NCI-H2227 treated with DMSO at 0.1 percent for 48 hours (cell line): ENCODE measurements at regions not wholly inside any gene's neighbourhood (a gene's known extent, or its start where the extent isn't known, plus 50 kb on each side); places are given as distances from the start of the nearest gene placed in this dataset.
"Not testable (repeated sequence)": the region's sequence is repeated elsewhere in the genome, so short reads cannot be mapped to it uniquely, and the experiment has no call there.

Source experiments
- DNase-seq: peaks from one replicate; lab custom pipeline; 2025; lab: John Stamatoyannopoulos, UW

GRCh38 chr15:58361273-58361759, 70.5 kb upstream of the LIPC start:
- no peak for DNase-seq

- no peak for DNase-seq
Observed at GRCh38 chr15:58362262-58362922, 69.4 kb upstream of the LIPC start.

GRCh38 chr15:58363118-58363517, 68.7 kb upstream of the LIPC start:
- not testable (repeated sequence) for DNase-seq

- DNase-seq = not testable (repeated sequence)
Observed at GRCh38 chr15:58363673-58364072, 68.1 kb upstream of the LIPC start.

GRCh38 chr15:58365098-58365497, 66.7 kb upstream of the LIPC start:
- DNase-seq = not testable (repeated sequence)

- no peak for DNase-seq
Observed at GRCh38 chr15:58369261-58369701, 62.5 kb upstream of the LIPC start.

- no peak for DNase-seq
Observed at GRCh38 chr15:58369956-58370355, 61.8 kb upstream of the LIPC start.

- DNase-seq = no peak
Observed at GRCh38 chr15:58374147-58374546, 57.6 kb upstream of the LIPC start.

- no peak for DNase-seq
Observed at GRCh38 chr15:58377193-58377592, 54.6 kb upstream of the LIPC start.

- no peak for DNase-seq
Observed at GRCh38 chr15:58378241-58379085, 53.3 kb upstream of the LIPC start.

GRCh38 chr15:58379454-58379853, 52.3 kb upstream of the LIPC start:
- DNase-seq = not testable (repeated sequence)

GRCh38 chr15:58380280-58380945, 51.4 kb upstream of the LIPC start:
- DNase-seq = no peak

GRCh38 chr15:58381697-58382096, 50.1 kb upstream of the LIPC start:
- DNase-seq = no peak
